ENCODE measurements at regions not wholly inside any gene's neighbourhood (a gene's known extent, or its start where the extent isn't known, plus 50 kb on each side); places are given as distances from the start of the nearest gene placed in this dataset.

- H3K4me3 ChIP-seq (ENCODE audit: low read depth in 2 of 2, low read length in 2 of 2) = no peak overlapping the region
- no TSS peak for BruUV-seq (replicated peaks)
- intact Hi-C loops (cut with micrococcal nuclease; ENCODE audit: unreplicated experiment) (no loop called here), in situ Hi-C loops (cut with HindIII; ENCODE audit: low pct_unique_long_range_greater_than_20kb, low sequenced_read_pairs) (no loop called here)
- H3K36me3 ChIP-seq (ENCODE audit: control insufficient read depth, insufficient read depth, low read length) = no peaks in the 10 kb centered on the region
- peaks cover 37% of the 10 kb centered on the region for H3K27me3 ChIP-seq (ENCODE audit: control insufficient read depth, insufficient read depth, low read length)
- ChIA-PET POLR2A (no interaction called here), CTCF (no interaction called here)
- no peak for TF ChIP-seq TCF7L2 (IDR thresholded peaks at IDR 0.05; ENCODE audit: low read depth, low read length)
- no peak for TF ChIP-seq POLR2AphosphoS5 (IDR thresholded peaks at IDR 0.05; ENCODE audit: low read depth, low read length)
- no peak for TF ChIP-seq SIN3A (IDR thresholded peaks at IDR 0.05; ENCODE audit: borderline replicate concordance, insufficient read depth, low read depth, low read length)
- TF ChIP-seq, protein P1, sequence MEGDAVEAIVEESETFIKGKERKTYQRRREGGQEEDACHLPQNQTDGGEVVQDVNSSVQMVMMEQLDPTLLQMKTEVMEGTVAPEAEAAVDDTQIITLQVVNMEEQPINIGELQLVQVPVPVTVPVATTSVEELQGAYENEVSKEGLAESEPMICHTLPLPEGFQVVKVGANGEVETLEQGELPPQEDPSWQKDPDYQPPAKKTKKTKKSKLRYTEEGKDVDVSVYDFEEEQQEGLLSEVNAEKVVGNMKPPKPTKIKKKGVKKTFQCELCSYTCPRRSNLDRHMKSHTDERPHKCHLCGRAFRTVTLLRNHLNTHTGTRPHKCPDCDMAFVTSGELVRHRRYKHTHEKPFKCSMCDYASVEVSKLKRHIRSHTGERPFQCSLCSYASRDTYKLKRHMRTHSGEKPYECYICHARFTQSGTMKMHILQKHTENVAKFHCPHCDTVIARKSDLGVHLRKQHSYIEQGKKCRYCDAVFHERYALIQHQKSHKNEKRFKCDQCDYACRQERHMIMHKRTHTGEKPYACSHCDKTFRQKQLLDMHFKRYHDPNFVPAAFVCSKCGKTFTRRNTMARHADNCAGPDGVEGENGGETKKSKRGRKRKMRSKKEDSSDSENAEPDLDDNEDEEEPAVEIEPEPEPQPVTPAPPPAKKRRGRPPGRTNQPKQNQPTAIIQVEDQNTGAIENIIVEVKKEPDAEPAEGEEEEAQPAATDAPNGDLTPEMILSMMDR (IDR thresholded peaks at IDR 0.05) = no peak
- no peak for TF ChIP-seq REST (IDR thresholded peaks at IDR 0.05; ENCODE audit: insufficient read depth in 1 of 2, low read depth in 2 of 2, low read length in 1 of 2)
- no peaks in the 10 kb centered on the region for H3K9me3 ChIP-seq (ENCODE audit: control insufficient read depth, insufficient read depth, low read depth, low read length)
- H3K4me1 ChIP-seq (ENCODE audit: control insufficient read depth, insufficient read depth, low read length) = no peaks in the 10 kb centered on the region
- H3K27ac ChIP-seq (ENCODE audit: low read length) = no peak overlapping the region
- ATAC-seq (peak; percentile 34; the same call in 1 of the 2 replicates), DNase-seq (ENCODE audit: low read depth, low spot score) (no peak)
Observed at GRCh38 chr3:124381575-124382333, 348.5 kb upstream of the UMPS start.

DNA sequence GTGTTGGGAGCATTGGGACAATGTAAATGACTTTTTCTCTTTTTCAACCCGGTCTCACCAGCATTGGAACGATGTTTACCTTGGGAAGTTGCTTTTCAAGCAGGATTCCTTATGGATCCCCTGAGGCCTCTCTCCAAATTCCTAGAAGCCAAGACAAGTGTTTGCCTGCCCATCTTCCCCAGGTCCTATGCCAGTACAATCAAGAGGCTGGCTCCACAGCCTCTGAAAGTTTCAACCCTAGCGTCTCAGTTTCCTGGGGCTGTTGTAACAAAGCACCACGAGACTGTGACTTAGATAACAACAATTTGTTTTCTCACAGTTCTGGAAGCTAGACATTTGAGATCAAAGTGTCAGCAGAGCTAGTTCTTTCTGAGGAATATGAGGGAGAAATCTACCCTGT, 347.2 kb upstream of the UMPS start:
- ChIA-PET POLR2A (no interaction called here), CTCF (no interaction called here)
- DNase-seq (ENCODE audit: low read depth, low spot score) = no peak
- Histone ChIP-seq H3K9me3 (ENCODE audit: control insufficient read depth, insufficient read depth, low read depth, low read length) (no peaks in the 10 kb centered on the region), H3K27ac (ENCODE audit: low read length) (no peak overlapping the region), H3K36me3 (ENCODE audit: control insufficient read depth, insufficient read depth, low read length) (no peaks in the 10 kb centered on the region), H3K27me3 (ENCODE audit: control insufficient read depth, insufficient read depth, low read length) (peaks cover 44% of the 10 kb centered on the region), H3K4me3 (ENCODE audit: low read depth in 2 of 2, low read length in 2 of 2) (no peak overlapping the region), H3K4me1 (ENCODE audit: control insufficient read depth, insufficient read depth, low read length) (no peaks in the 10 kb centered on the region)
- intact Hi-C loops (cut with micrococcal nuclease; ENCODE audit: unreplicated experiment) (no loop called here), in situ Hi-C loops (cut with HindIII; ENCODE audit: low pct_unique_long_range_greater_than_20kb, low sequenced_read_pairs) (no loop called here)
- no peak for ATAC-seq
- no TSS peak for BruUV-seq (replicated peaks)
- no peak for TF ChIP-seq SIN3A (IDR thresholded peaks at IDR 0.05; ENCODE audit: borderline replicate concordance, insufficient read depth, low read depth, low read length)
- TF ChIP-seq, protein P1 (IDR thresholded peaks at IDR 0.05) = no peak
- no peak for TF ChIP-seq POLR2AphosphoS5 (IDR thresholded peaks at IDR 0.05; ENCODE audit: low read depth, low read length)
